ENCODE measurements at regions not wholly inside any gene's neighbourhood (a gene's known extent, or its start where the extent isn't known, plus 50 kb on each side); places are given as distances from the start of the nearest gene placed in this dataset.

DNA sequence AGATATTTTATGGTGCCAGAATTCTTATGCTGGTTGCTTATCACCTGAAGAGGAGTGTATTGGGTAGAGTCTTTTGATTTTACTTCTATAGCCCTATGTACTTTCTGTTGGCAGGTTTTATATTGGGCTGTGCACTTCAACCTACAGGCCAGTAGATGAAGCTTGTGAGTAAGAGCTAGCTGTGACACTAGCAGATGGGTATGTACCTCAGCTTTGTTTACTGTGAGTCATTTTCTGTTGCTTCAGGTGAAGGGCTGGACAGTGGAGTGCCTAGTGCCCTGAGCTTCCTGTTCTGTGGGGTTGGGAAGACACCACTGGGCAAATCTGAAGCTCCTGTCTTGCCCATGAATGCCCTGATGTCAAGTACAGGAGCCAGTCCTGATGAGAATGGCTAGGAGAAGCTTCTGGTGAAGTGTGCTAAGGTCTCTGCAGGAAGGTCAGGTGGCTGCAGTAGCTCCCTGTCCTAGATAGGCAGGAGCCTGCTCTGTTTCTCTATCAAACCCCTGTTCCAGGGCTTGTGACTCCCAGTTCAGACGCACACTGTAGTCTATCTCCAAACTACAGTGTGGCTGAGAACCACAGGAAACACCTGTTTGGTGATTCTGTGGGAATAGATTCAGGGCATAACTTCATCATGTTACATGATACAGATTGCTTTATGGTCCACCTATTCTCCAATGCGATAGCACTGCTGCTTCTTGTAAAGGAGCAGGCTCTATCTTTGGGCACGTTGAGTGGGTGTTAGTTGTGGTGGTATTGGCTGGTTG, 755.7 kb downstream of the KCNA4 start:
- 83 to 84% methylated on average over 3 of the region's 3 CpGs for WGBS, 2 donors
- Histone ChIP-seq H3K27ac (ENCODE audit: low read depth in 1 of 2, low read length in 1 of 2) (no peak overlapping the region), H3K4me1 (ENCODE audit: control insufficient read depth in 5 of 5, insufficient read depth in 5 of 5, low read length in 5 of 5) (peaks cover 0 to 2% (median 0%) of the 10 kb centered on the region in 5 donors), H3K4me3 (no peak overlapping the region), H3K36me3 (ENCODE audit: control insufficient read depth in 4 of 4, insufficient read depth in 4 of 4, low read length in 4 of 4) (no peaks in the 10 kb centered on the region), H3K9me3 (ENCODE audit: control insufficient read depth in 4 of 4, insufficient read depth in 3 of 4, low read length in 3 of 4) (peaks cover 0 to 8% (median 0%) of the 10 kb centered on the region in 4 donors), H3K9ac (ENCODE audit: insufficient read depth in 1 of 2, low read length in 2 of 2) (no peak overlapping the region), H3K27me3 (ENCODE audit: control insufficient read depth in 3 of 3, insufficient read depth in 3 of 3, low read length in 2 of 3) (no peaks in the 10 kb centered on the region)
- TF ChIP-seq, protein P1, sequence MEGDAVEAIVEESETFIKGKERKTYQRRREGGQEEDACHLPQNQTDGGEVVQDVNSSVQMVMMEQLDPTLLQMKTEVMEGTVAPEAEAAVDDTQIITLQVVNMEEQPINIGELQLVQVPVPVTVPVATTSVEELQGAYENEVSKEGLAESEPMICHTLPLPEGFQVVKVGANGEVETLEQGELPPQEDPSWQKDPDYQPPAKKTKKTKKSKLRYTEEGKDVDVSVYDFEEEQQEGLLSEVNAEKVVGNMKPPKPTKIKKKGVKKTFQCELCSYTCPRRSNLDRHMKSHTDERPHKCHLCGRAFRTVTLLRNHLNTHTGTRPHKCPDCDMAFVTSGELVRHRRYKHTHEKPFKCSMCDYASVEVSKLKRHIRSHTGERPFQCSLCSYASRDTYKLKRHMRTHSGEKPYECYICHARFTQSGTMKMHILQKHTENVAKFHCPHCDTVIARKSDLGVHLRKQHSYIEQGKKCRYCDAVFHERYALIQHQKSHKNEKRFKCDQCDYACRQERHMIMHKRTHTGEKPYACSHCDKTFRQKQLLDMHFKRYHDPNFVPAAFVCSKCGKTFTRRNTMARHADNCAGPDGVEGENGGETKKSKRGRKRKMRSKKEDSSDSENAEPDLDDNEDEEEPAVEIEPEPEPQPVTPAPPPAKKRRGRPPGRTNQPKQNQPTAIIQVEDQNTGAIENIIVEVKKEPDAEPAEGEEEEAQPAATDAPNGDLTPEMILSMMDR (IDR thresholded peaks at IDR 0.05; ENCODE audit: control extremely low read depth, extremely low read depth), result no peak
- no peak for ATAC-seq (ENCODE audit: insufficient read depth, low FRiP score)
- no peak for DNase-seq

DNA sequence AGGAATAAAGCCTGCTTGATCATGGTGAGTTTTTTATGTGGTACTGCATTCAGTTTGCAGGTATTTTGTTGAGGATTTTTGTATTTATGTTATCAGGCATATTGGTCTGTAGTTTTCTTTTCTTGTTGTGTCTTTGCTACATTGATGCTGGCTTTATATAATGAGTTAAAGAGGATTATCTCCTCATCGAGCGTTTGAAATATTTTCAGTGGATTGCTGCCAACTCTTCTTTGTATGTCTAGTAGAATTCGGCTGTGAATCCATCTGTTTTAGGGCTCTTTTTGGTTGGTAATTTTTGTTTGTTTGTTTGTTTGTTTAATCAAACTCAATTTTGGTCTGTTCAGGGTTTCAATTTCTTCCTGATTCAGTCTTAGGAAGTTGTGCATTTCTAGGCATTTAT, 758.4 kb downstream of the KCNA4 start:
- 55 to 68% methylated on average over 3 of the region's 3 CpGs for WGBS, 2 donors
- ATAC-seq (ENCODE audit: insufficient read depth, low FRiP score) (no peak), DNase-seq (no peak)
- no peaks in the 10 kb centered on the region for H3K27me3 ChIP-seq (ENCODE audit: control insufficient read depth in 3 of 3, insufficient read depth in 3 of 3, low read length in 2 of 3)
- H3K4me1 ChIP-seq (ENCODE audit: control insufficient read depth in 5 of 5, insufficient read depth in 5 of 5, low read length in 5 of 5), result peaks cover 0 to 2% (median 0%) of the 10 kb centered on the region in 5 donors
- peaks cover 0 to 8% (median 0%) of the 10 kb centered on the region in 4 donors for H3K9me3 ChIP-seq (ENCODE audit: control insufficient read depth in 4 of 4, insufficient read depth in 3 of 4, low read length in 3 of 4)
- H3K27ac ChIP-seq (ENCODE audit: low read depth in 1 of 2, low read length in 1 of 2), result no peak overlapping the region
- H3K4me3 ChIP-seq, result no peak overlapping the region
- H3K36me3 ChIP-seq (ENCODE audit: control insufficient read depth in 4 of 4, insufficient read depth in 4 of 4, low read length in 4 of 4), result no peaks in the 10 kb centered on the region
- TF ChIP-seq, protein P1 (IDR thresholded peaks at IDR 0.05; ENCODE audit: control extremely low read depth, extremely low read depth), result no peak
- H3K9ac ChIP-seq (ENCODE audit: insufficient read depth in 1 of 2, low read length in 2 of 2), result no peak overlapping the region

GRCh38 chr11:29256580-29256979, 760.2 kb downstream of the KCNA4 start:
- H3K9ac ChIP-seq (ENCODE audit: insufficient read depth in 1 of 2, low read length in 2 of 2), result no peak overlapping the region
- H3K27me3 ChIP-seq (ENCODE audit: control insufficient read depth in 3 of 3, insufficient read depth in 3 of 3, low read length in 2 of 3), result no peaks in the 10 kb centered on the region
- no peak for DNase-seq
- H3K27ac ChIP-seq (ENCODE audit: low read depth in 1 of 2, low read length in 1 of 2), result no peak overlapping the region
- TF ChIP-seq, protein P1 (IDR thresholded peaks at IDR 0.05; ENCODE audit: control extremely low read depth, extremely low read depth), result no peak
- no peak overlapping the region for H3K4me3 ChIP-seq
- peaks cover 0 to 7% (median 0%) of the 10 kb centered on the region in 4 donors for H3K9me3 ChIP-seq (ENCODE audit: control insufficient read depth in 4 of 4, insufficient read depth in 3 of 4, low read length in 3 of 4)
- 0 to 1% methylated on average over 1 of the region's 1 CpG for WGBS, 2 donors
- no peak for ATAC-seq (ENCODE audit: insufficient read depth, low FRiP score)
- H3K36me3 ChIP-seq (ENCODE audit: control insufficient read depth in 4 of 4, insufficient read depth in 4 of 4, low read length in 4 of 4), result no peaks in the 10 kb centered on the region
- peaks cover 0 to 2% (median 0%) of the 10 kb centered on the region in 5 donors for H3K4me1 ChIP-seq (ENCODE audit: control insufficient read depth in 5 of 5, insufficient read depth in 5 of 5, low read length in 5 of 5)

Data from lung (tissue), 11 donors.